Naive thymus-derived CD4-positive, alpha-beta T cell (primary cell): ENCODE measurements at regions not wholly inside any gene's neighbourhood (a gene's known extent, or its start where the extent isn't known, plus 50 kb on each side); places are given as distances from the start of the nearest gene placed in this dataset.

ENCODE experiments used
- ATAC-seq: fragments of 150-1000 bp; cut with Tn5 transposase; 2 replicates; pipeline ENCODE4 v1.10.0; 2021; ENCODE audit warnings: mild to moderate bottlenecking, moderate library complexity
- CTCF ChIA-PET: fragments of 350-600 bp; sonication (Branson Sonifier 250); formaldehyde crosslinking; loops from one replicate; lab custom pipeline; 2021; ENCODE audit warnings: antibody characterized with exemption; lab: Charles Lee
- POLR2A ChIA-PET: fragments of 350-600 bp; sonication (Branson Sonifier 250); formaldehyde crosslinking; loops from one replicate; lab custom pipeline; 2021; ENCODE audit warnings: antibody characterized with exemption, inconsistent platforms; lab: Charles Lee
- DNase-seq, 9 donors: peaks; one replicate each; pipeline versions ENCODE4 v3.0.0 to v3.0.0-alpha.2; 2020 to 2022; ENCODE audit warnings: mixed read lengths in 1 of 9
- H3K27ac ChIP-seq: one replicate; pipeline ENCODE4 v1.7.0; 2013; ENCODE audit warnings: mild to moderate bottlenecking, low read depth, low read length, moderate library complexity
- H3K27me3 ChIP-seq, 2 donors: one replicate each; pipeline ENCODE4 v1.7.0; 2013; ENCODE audit warnings: low read length in 2 of 2, mild to moderate bottlenecking in 2 of 2, moderate library complexity in 2 of 2; ENCODE audit not compliant: control insufficient read depth in 2 of 2, insufficient read depth in 2 of 2
- H3K36me3 ChIP-seq, 3 experiments: 1 replicate in 2 of 3; 2 replicates in 1 of 3; pipeline ENCODE4 v1.7.0; 2013; ENCODE audit warnings: low read length in 3 of 3, mild to moderate bottlenecking in 3 of 3, moderate library complexity in 1 of 3; ENCODE audit not compliant: insufficient read depth in 3 of 3, control insufficient read depth in 2 of 3
- H3K4me1 ChIP-seq, 2 donors: one replicate each; pipeline ENCODE4 v1.7.0; 2013; ENCODE audit warnings: low read length in 2 of 2, mild to moderate bottlenecking in 2 of 2, moderate library complexity in 1 of 2; ENCODE audit not compliant: control insufficient read depth in 2 of 2, insufficient read depth in 2 of 2
- H3K4me3 ChIP-seq: 2 replicates; pipeline ENCODE4 v1.7.0; 2013; ENCODE audit warnings: mild to moderate bottlenecking, low read length
- H3K9me3 ChIP-seq, 3 experiments: 1 replicate in 2 of 3; 2 replicates in 1 of 3; pipeline ENCODE4 v1.7.0; 2013; ENCODE audit warnings: low read length in 3 of 3; ENCODE audit not compliant: control insufficient read depth in 2 of 3
- H3K27ac Mint-ChIP-seq, 9 donors: one replicate each; pipeline ENCODE4 v1.8.0; 2020 to 2022; ENCODE audit warnings: mixed read lengths in 9 of 9, mild to moderate bottlenecking in 8 of 9, moderate library complexity in 5 of 9, inconsistent platforms in 2 of 9
- H3K27me3 Mint-ChIP-seq, 5 donors: one replicate each; pipeline ENCODE4 v1.8.0; 2021 to 2022; ENCODE audit warnings: mixed read lengths in 5 of 5, mild to moderate bottlenecking in 1 of 5
- H3K36me3 Mint-ChIP-seq, 5 donors: one replicate each; pipeline ENCODE4 v1.8.0; 2020 to 2022; ENCODE audit warnings: mixed read lengths in 5 of 5, mild to moderate bottlenecking in 3 of 5, inconsistent platforms in 1 of 5
- H3K4me1 Mint-ChIP-seq, 7 donors: one replicate each; pipeline ENCODE4 v1.8.0; 2020 to 2022; ENCODE audit warnings: mixed read lengths in 7 of 7, mild to moderate bottlenecking in 3 of 7, inconsistent platforms in 1 of 7
- H3K4me3 Mint-ChIP-seq, 10 donors: one replicate each; pipeline ENCODE4 v1.8.0; 2020 to 2022; ENCODE audit warnings: mild to moderate bottlenecking in 10 of 10, mixed read lengths in 10 of 10, moderate library complexity in 6 of 10, inconsistent platforms in 2 of 10
- H3K9me3 Mint-ChIP-seq, 11 donors: one replicate each; pipeline ENCODE4 v1.8.0; 2020 to 2022; ENCODE audit warnings: mixed read lengths in 11 of 11, mild to moderate bottlenecking in 4 of 11, inconsistent platforms in 1 of 11, moderate library complexity in 1 of 11
- intact Hi-C, 2 donors: fragments of 100-400 bp; cut with micrococcal nuclease; formaldehyde crosslinking; loops; one replicate each; pipeline ENCODE4 v1.15.1; 2023

DNA sequence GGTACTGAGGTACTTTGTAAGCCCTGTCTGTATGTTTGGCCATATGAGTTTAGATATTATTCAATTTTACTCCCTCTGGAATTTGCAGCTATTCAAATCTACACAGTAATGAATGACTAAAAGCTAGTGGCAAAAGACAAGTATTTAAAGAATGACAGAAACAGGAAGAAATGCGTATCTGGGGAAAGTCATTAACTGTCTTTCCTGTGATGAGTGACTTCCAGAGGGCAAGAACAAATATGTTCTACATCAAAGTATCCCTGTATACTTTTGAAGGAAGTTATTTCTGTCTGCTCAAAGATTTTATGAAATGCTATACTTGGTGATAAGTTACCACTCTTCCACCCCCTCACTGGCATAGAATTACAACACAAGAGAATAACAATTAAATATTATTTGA lies 489.3 kb upstream of the SOX9 start:
- Histone ChIP-seq H3K9me3 (no peaks in the 10 kb centered on the region), H3K27ac (no peak overlapping the region), H3K4me3 (no peak overlapping the region), H3K36me3 (no peaks in the 10 kb centered on the region), H3K27me3 (no peaks in the 10 kb centered on the region), H3K4me1 (no peaks in the 10 kb centered on the region)
- ATAC-seq (no peak), DNase-seq (no peak)
- intact Hi-C loops, result no loop called here
- H3K27ac Mint-ChIP-seq, result no peak overlapping the region
- H3K9me3 Mint-ChIP-seq, result peaks cover 0 to 25% (median 6%) of the 10 kb centered on the region in 11 donors
- no peaks in the 10 kb centered on the region for H3K27me3 Mint-ChIP-seq
- CTCF ChIA-PET, result no interaction called here
- POLR2A ChIA-PET, result no interaction called here
- no peaks in the 10 kb centered on the region for H3K36me3 Mint-ChIP-seq
- H3K4me3 Mint-ChIP-seq, result no peak overlapping the region
- H3K4me1 Mint-ChIP-seq, result no peaks in the 10 kb centered on the region

- H3K27me3 Mint-ChIP-seq, result no peaks in the 10 kb centered on the region
- H3K4me3 Mint-ChIP-seq, result no peak overlapping the region
- no peaks in the 10 kb centered on the region for H3K4me1 ChIP-seq
- H3K27ac ChIP-seq, result no peak overlapping the region
- H3K36me3 Mint-ChIP-seq, result no peaks in the 10 kb centered on the region
- ATAC-seq (no peak), DNase-seq (no peak)
- H3K36me3 ChIP-seq, result no peaks in the 10 kb centered on the region
- CTCF ChIA-PET, result no interaction called here
- no peak overlapping the region for H3K4me3 ChIP-seq
- H3K27me3 ChIP-seq, result no peaks in the 10 kb centered on the region
- no peaks in the 10 kb centered on the region for H3K9me3 ChIP-seq
- no peaks in the 10 kb centered on the region for H3K4me1 Mint-ChIP-seq
- H3K27ac Mint-ChIP-seq, result no peak overlapping the region
- peaks cover 0 to 21% (median 3%) of the 10 kb centered on the region in 11 donors for H3K9me3 Mint-ChIP-seq
- intact Hi-C loops, result no loop called here
- POLR2A ChIA-PET, result no interaction called here
These were observed 488.5 kb upstream of the SOX9 start for GRCh38 chr17:71632328-71632727.

DNA sequence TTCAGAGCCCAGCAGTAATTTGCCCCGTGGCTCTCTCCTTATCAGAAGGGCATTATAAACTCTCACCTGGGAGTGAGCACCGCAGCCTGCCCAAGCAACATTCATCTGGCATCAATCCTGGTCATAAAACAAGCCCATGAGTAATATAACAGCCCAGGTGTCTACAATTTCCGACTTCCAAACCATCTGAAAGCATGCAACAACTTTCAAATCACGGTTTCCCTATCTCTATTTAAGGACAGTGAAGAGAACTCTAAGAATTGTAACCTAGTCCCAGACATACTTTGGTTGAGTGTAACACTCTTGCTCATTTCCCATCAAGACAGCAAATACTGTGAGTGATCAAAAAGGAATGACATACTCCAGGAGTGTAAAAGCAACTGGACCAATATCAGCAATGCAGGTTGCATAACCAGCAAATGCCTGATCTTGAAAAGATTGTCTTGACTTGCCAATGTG lies 487.4 kb upstream of the SOX9 start:
- DNase-seq, result no peak
- Mint-ChIP-seq H3K9me3 (peaks cover 1 to 21% (median 5%) of the 10 kb centered on the region in 11 donors), H3K4me3 (no peak overlapping the region), H3K4me1 (no peaks in the 10 kb centered on the region), H3K27ac (no peak overlapping the region), H3K27me3 (peaks cover 0 to 5% (median 0%) of the 10 kb centered on the region in 5 donors), H3K36me3 (no peaks in the 10 kb centered on the region)
- Histone ChIP-seq H3K27ac (no peak overlapping the region), H3K4me3 (no peak overlapping the region), H3K36me3 (no peaks in the 10 kb centered on the region), H3K9me3 (no peaks in the 10 kb centered on the region), H3K27me3 (no peaks in the 10 kb centered on the region), H3K4me1 (no peaks in the 10 kb centered on the region)
- intact Hi-C loops, result no loop called here
- CTCF ChIA-PET, result no interaction called here
- no peak for ATAC-seq
- POLR2A ChIA-PET, result no interaction called here

DNA sequence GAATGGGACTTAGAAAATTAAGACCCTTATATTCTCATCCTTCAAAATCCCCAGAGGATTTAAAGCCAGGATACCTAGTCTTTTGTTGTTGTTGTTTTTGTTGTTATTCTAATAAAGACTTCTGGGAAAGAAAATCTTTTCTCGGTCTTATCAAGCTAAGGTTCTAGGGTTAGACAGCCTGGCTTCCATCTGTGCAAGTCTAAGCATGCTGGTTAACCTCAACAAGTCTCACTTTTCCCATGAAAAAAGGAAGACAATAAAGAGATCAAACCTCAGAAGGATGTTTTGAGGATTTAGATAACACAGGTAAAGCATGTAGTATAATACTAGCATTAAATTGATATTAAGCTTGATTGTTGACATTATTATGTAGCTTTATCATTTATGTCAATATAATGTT lies 486.4 kb upstream of the SOX9 start:
- no peak overlapping the region for H3K4me3 Mint-ChIP-seq
- no peaks in the 10 kb centered on the region for H3K4me1 Mint-ChIP-seq
- H3K27ac Mint-ChIP-seq, result no peak overlapping the region
- no peaks in the 10 kb centered on the region for H3K36me3 Mint-ChIP-seq
- intact Hi-C loops, result no loop called here
- H3K9me3 Mint-ChIP-seq, result peaks cover 1 to 21% (median 5%) of the 10 kb centered on the region in 11 donors
- Histone ChIP-seq H3K4me1 (no peaks in the 10 kb centered on the region), H3K9me3 (no peaks in the 10 kb centered on the region), H3K4me3 (no peak overlapping the region), H3K27ac (no peak overlapping the region), H3K36me3 (no peaks in the 10 kb centered on the region), H3K27me3 (no peaks in the 10 kb centered on the region)
- POLR2A ChIA-PET, result no interaction called here
- CTCF ChIA-PET, result no interaction called here
- DNase-seq (no peak), ATAC-seq (no peak)
- H3K27me3 Mint-ChIP-seq, result peaks cover 0 to 5% (median 0%) of the 10 kb centered on the region in 5 donors

DNA sequence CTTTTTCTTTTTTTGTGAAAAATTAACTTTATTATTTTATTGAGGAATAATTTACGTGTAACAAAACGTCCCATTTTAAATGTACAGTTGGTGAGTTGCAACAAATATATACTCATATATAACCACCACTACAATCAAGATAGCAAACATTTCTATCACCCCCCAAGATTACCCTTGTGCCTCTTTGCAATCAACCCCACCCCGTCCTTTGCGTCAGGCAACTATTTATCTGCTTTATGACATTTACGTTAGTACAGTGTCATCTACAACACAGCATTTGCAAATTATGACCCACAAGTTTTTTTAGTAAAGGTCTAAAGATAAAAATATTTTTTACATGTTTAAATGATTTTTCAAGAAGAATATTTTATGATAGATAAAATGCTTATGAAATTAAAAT lies 485.6 kb upstream of the SOX9 start:
- no peak overlapping the region for H3K4me3 ChIP-seq
- DNase-seq (no peak), ATAC-seq (no peak)
- Mint-ChIP-seq H3K36me3 (no peaks in the 10 kb centered on the region), H3K4me1 (no peaks in the 10 kb centered on the region), H3K27ac (no peak overlapping the region), H3K4me3 (no peak overlapping the region), H3K27me3 (peaks cover 0 to 5% (median 0%) of the 10 kb centered on the region in 5 donors), H3K9me3 (peaks cover 0 to 19% (median 2%) of the 10 kb centered on the region in 11 donors)
- intact Hi-C loops, result no loop called here
- H3K27me3 ChIP-seq, result no peaks in the 10 kb centered on the region
- H3K9me3 ChIP-seq, result no peaks in the 10 kb centered on the region
- no peaks in the 10 kb centered on the region for H3K4me1 ChIP-seq
- H3K27ac ChIP-seq, result no peak overlapping the region
- H3K36me3 ChIP-seq, result no peaks in the 10 kb centered on the region
- ChIA-PET POLR2A (no interaction called here), CTCF (no interaction called here)

DNA sequence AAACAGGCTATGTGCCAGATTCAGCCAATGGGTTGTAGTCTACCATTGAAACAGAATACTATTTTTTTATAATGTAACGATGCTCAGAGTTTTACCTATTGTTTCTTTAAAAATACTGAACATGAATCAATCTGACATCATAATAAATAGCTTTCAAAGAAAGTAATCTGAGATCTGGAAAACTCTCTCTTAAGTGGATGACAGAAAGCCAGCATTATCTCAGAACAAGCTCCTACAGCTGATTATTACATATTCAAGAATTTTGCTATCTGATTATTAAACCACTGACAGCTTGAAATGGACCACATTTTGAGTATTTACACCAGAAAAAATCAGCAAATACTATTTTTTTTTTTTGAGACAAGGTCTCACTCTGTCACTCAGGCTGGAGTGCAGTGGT lies 484.2 kb upstream of the SOX9 start:
- Histone ChIP-seq H3K4me1 (no peaks in the 10 kb centered on the region), H3K27ac (no peak overlapping the region), H3K4me3 (no peak overlapping the region), H3K9me3 (no peaks in the 10 kb centered on the region), H3K36me3 (no peaks in the 10 kb centered on the region), H3K27me3 (no peaks in the 10 kb centered on the region)
- no peak overlapping the region for H3K27ac Mint-ChIP-seq
- ATAC-seq, result no peak
- peaks cover 0 to 27% (median 5%) of the 10 kb centered on the region in 11 donors for H3K9me3 Mint-ChIP-seq
- H3K4me1 Mint-ChIP-seq, result no peaks in the 10 kb centered on the region
- H3K4me3 Mint-ChIP-seq, result no peak overlapping the region
- intact Hi-C loops, result no loop called here
- peaks cover 0 to 5% (median 0%) of the 10 kb centered on the region in 5 donors for H3K27me3 Mint-ChIP-seq
- H3K36me3 Mint-ChIP-seq, result no peaks in the 10 kb centered on the region
- DNase-seq, result no peak
- ChIA-PET POLR2A (no interaction called here), CTCF (no interaction called here)

GRCh38 chr17:71638668-71639067 lies 482.2 kb upstream of the SOX9 start:
- H3K4me1 ChIP-seq, result no peaks in the 10 kb centered on the region
- ATAC-seq, result no peak
- CTCF ChIA-PET, result no interaction called here
- H3K27me3 ChIP-seq, result no peaks in the 10 kb centered on the region
- POLR2A ChIA-PET, result no interaction called here
- Mint-ChIP-seq H3K36me3 (no peaks in the 10 kb centered on the region), H3K27ac (no peak overlapping the region), H3K27me3 (peaks cover 0 to 5% (median 0%) of the 10 kb centered on the region in 5 donors), H3K4me3 (no peak overlapping the region), H3K9me3 (peaks cover 0 to 34% (median 5%) of the 10 kb centered on the region in 11 donors), H3K4me1 (no peaks in the 10 kb centered on the region)
- no peak for DNase-seq
- intact Hi-C loops, result no loop called here
- no peaks in the 10 kb centered on the region for H3K36me3 ChIP-seq
- H3K27ac ChIP-seq, result no peak overlapping the region
- H3K9me3 ChIP-seq, result no peaks in the 10 kb centered on the region
- no peak overlapping the region for H3K4me3 ChIP-seq
